H1 (cell line): ENCODE measurements at regions not wholly inside any gene's neighbourhood (a gene's known extent, or its start where the extent isn't known, plus 50 kb on each side); places are given as distances from the start of the nearest gene placed in this dataset.

Experiments
- ASH2L ChIP-seq: fragments of 200-600, 300-600 bp; sonication (generic); IDR thresholded peaks from one replicate; pipeline ENCODE4 v1.7.1; 2017; ENCODE audit warnings: low read length
- BRCA1 ChIP-seq: IDR thresholded peaks from 2 replicates; pipeline ENCODE4 v1.6.1; 2012; ENCODE audit warnings: low read depth, low read length, improper control_type of control experiment
- CHD2 ChIP-seq: IDR thresholded peaks from 2 replicates; pipeline ENCODE4 v1.6.1; 2012; ENCODE audit warnings: low read length, improper control_type of control experiment
- MAX ChIP-seq: IDR thresholded peaks from 2 replicates; pipeline ENCODE4 v1.6.1; 2012; ENCODE audit warnings: inconsistent platforms
- NRF1 ChIP-seq: IDR thresholded peaks from 2 replicates; pipeline ENCODE4 v1.6.1; 2011; ENCODE audit warnings: mild to moderate bottlenecking, low read depth, low read length, improper control_type of control experiment
- ZNF274 ChIP-seq: IDR thresholded peaks from 2 replicates; pipeline ENCODE4 v1.7.0; 2012; ENCODE audit warnings: low read length, borderline replicate concordance; ENCODE audit errors: extremely low read depth

- no peak for TF ChIP-seq NRF1
- TF ChIP-seq ZNF274: no peak
- TF ChIP-seq MAX: no peak
- no peak for TF ChIP-seq ASH2L
- no peak for TF ChIP-seq BRCA1
- TF ChIP-seq CHD2: no peak
- TF ChIP-seq, all 59 proteins: peak for 0
Observed at GRCh38 chr2:144801325-144801724, 281.4 kb upstream of the ZEB2 start (continued).
